Frontal cortex (tissue), 3 donors: ENCODE measurements at regions not wholly inside any gene's neighbourhood (a gene's known extent, or its start where the extent isn't known, plus 50 kb on each side); places are given as distances from the start of the nearest gene placed in this dataset.
"Not testable (repeated sequence)": the region's sequence is repeated elsewhere in the genome, so short reads cannot be mapped to it uniquely, and the experiment has no call there.

ENCODE experiments used
- DNase-seq, 2 donors: peaks; one replicate each; pipeline ENCODE4 v3.0.0; 2012; ENCODE audit warnings: low spot score in 2 of 2
- FAIRE-seq: peaks from 2 replicates; lab custom pipeline; 2012; peaks lifted over from hg19 to GRCh38; lab: Jason Lieb, UNC
- donor health status: control.
- donor health status: control.
- donor health status: control.

GRCh38 chrX:92081250-92081649 is 302.1 kb downstream of the PCDH11X start:
- FAIRE-seq: not testable (repeated sequence)

GRCh38 chrX:92090756-92091155 is 311.6 kb downstream of the PCDH11X start:
- FAIRE-seq, DNase-seq: not testable (repeated sequence)

More at GRCh38 chrX:92081250-92081649, 302.1 kb downstream of the PCDH11X start:
- not testable (repeated sequence) for DNase-seq

- FAIRE-seq, DNase-seq: not testable (repeated sequence)
Measured at GRCh38 chrX:92098136-92098535, 319.0 kb downstream of the PCDH11X start.

DNA sequence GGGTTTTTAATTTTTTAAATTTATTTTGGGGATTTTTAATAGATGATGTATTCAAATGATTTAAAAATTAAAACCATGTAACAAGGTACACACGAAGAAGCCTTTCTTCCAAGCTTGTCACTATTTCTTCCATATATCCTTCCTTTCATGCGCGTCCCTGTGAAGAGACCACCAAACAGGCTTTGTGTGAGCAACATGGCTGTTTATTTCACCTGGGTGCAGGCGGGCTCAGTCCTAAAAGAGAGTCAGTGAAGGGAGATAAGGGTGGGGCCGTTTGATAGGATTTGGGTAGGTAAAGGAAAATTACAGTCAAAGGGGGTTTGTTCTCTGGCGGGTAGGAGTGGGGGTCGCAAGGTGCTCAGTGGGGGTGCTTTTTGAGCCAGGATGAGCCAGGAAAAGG is 320.9 kb downstream of the PCDH11X start:
- not testable (repeated sequence) for FAIRE-seq

GRCh38 chrX:92105693-92106092 is 326.5 kb downstream of the PCDH11X start:
- FAIRE-seq, DNase-seq: not testable (repeated sequence)

More for the DNA sequence above, 320.9 kb downstream of the PCDH11X start:
- DNase-seq: not testable (repeated sequence)

DNA sequence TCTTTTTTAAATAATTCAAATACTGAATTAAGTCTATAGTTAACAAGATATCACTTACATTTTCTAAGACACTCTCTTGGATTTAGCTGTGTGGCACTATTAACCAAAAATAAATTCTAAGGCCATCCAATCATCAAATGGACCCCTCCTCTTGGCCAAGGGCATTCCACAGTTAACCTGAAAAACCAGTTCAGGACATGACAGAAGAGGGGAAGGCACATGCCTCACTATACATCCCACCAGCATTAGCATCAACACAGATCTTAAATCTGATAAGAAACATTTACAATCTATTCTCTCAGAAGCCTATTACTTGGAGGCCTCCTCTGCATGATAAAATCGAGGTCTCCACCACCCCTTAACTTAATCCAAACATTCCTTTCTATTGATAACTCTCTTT is 327.5 kb downstream of the PCDH11X start:
- not testable (repeated sequence) for DNase-seq, FAIRE-seq

- not testable (repeated sequence) for DNase-seq, FAIRE-seq
Measured at GRCh38 chrX:92110410-92110911, 331.3 kb downstream of the PCDH11X start.

- not testable (repeated sequence) for DNase-seq, FAIRE-seq
Measured at GRCh38 chrX:92117701-92118100, 338.5 kb downstream of the PCDH11X start.

GRCh38 chrX:92163035-92163434 is 383.9 kb downstream of the PCDH11X start:
- DNase-seq, FAIRE-seq: not testable (repeated sequence)

GRCh38 chrX:92209936-92210335 is 430.8 kb downstream of the PCDH11X start:
- FAIRE-seq: no peak
- no peak for DNase-seq

GRCh38 chrX:92213786-92214185 is 434.6 kb downstream of the PCDH11X start:
- DNase-seq (no peak), FAIRE-seq (no peak)

GRCh38 chrX:92215011-92215410 is 435.8 kb downstream of the PCDH11X start:
- FAIRE-seq: not testable (repeated sequence)

DNA sequence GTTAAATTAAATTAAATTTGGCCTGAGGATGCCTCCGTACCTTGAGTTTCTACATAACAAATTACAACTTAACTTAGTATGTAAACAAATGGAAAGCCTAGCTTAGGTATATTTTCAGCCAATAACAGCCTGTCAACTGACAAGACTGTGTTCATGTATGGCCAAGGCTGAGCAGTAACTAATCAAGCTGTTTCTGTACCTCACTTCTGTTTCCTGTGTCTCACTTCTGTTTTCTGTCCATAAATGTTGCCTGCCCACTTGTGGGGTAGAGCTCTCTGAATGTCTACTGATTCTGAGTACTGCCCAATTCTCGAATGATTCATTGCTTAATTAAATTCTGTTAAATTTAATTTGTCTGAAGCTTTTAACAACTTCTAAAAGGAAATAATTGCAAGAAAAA is 445.2 kb downstream of the PCDH11X start:
- DNase-seq (no peak), FAIRE-seq (no peak)

More at GRCh38 chrX:92215011-92215410, 435.8 kb downstream of the PCDH11X start:
- DNase-seq: not testable (repeated sequence)

- FAIRE-seq (no peak), DNase-seq (no peak)
Measured at GRCh38 chrX:92230628-92231027, 451.5 kb downstream of the PCDH11X start.

DNA sequence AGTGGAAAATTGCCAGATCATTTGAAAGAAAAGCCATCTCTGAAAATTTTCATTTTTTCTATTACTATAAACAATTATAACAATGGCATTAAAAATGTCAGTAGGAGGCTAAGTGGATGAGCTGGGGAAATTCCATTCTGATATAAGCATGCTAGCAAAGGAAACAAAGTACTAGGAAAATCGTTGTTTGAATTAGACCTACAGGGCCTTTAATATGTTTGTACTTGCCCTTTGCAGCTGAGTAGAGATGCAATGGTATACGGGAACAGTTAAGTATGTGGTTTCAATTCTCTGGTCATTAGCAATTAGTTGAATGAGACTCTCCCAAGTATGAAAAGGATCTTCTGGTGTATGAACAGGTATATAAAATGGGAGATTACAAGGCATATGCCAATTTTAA is 452.2 kb downstream of the PCDH11X start:
- no peak for FAIRE-seq
- no peak for DNase-seq

GRCh38 chrX:92232182-92232581 is 453.0 kb downstream of the PCDH11X start:
- FAIRE-seq: no peak

GRCh38 chrX:92241249-92241648 is 462.1 kb downstream of the PCDH11X start:
- FAIRE-seq (no peak), DNase-seq (no peak)

More at GRCh38 chrX:92232182-92232581, 453.0 kb downstream of the PCDH11X start:
- DNase-seq: no peak

DNA sequence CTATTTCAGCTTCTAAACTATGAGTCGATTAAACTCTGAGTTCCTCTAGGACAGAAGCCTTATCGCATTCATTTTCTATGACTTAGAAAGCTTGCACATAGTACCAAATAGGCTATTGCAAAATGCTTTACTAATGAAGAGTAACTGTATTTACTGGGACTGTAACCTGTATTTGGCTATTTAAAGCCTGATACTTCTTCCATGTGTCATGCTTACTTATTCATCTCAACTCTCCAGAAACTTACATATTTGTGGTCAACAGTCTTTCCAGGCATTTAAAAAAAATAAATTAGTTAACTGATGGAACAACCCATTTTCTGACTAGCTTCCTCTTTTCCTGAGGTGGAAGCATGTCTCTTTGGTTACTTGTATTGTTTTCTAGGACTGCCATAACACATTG is 467.9 kb downstream of the PCDH11X start:
- no peak for DNase-seq
- FAIRE-seq: no peak

- FAIRE-seq: no peak
Measured at GRCh38 chrX:92249125-92249524, 469.9 kb downstream of the PCDH11X start.

DNA sequence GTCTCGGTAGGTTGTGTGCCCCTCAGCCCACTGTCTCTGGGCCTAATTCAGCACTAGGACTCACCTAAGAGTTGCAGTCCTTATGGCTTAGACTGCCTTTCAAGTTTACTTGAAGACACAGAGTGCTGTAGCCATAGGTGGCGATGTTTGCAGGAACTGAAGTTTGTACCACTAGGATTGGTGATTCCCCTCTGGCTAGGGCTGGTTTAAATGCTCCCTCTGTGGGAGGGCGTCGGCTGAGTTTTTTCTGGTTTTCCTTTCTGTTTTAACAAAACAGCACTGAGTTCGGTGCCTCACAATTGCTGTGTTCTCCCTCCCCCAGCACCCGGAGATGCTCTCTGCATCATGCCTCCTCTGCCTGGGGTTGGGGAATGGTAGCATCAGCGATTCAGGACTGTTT is 480.9 kb downstream of the PCDH11X start:
- DNase-seq (no peak), FAIRE-seq (no peak)

More at GRCh38 chrX:92249125-92249524, 469.9 kb downstream of the PCDH11X start:
- DNase-seq: no peak

DNA sequence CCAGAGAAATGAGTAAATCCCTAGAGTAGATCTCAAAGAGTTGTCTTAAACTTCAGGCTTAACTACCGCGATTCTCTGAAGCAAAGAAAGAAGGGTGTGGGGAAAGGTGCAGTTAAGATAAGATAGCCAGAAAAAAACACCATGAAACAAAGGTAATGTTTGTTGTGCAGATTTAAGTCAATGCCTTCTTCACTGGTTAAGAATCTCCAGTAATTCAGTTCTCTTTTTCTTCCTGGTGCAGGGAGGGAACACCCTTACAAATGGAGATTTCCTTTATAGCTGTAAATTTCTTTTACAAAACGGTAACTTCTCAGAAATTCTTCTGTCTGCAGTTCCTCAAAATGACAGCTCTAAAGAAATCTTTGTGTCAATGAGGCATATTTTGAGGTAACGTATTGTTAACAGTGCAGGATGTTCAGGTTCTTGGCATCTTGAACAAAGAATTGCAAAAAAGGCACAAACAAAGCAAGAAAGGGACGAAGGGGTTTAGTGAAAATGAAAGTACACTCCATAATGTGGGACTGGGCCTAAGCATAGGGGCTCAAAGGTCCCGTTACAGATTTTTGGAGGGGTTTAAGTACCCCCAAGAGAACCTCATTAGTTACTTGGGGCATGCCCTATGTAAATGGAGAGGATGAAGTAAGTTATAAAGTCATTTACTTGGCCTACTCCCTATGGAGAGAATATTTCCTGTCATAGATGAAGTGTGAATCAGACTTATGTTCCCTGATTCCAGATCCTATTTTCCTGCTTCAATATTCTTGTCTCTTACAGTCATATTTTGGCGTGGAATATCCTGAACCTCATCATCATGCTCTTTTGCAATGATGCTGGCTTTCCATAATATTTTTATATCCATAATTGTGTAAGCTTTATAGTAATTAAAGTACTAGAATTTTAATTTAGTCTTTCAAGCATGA is 492.0 kb downstream of the PCDH11X start:
- DNase-seq: no peak
- FAIRE-seq: no peak
